Testis (tissue), 2 donors: ENCODE measurements at regions not wholly inside any gene's neighbourhood (a gene's known extent, or its start where the extent isn't known, plus 50 kb on each side); places are given as distances from the start of the nearest gene placed in this dataset.

Experiments
- DNase-seq: peaks from one replicate; pipeline ENCODE4 v3.0.0-alpha.2; 2019
- H3K27ac ChIP-seq, 2 donors: fragments of 200-600 bp; sonication (generic); one replicate each; pipeline ENCODE4 v1.5.1; 2019
- H3K27me3 ChIP-seq: fragments of 200-600 bp; sonication (generic); one replicate; pipeline ENCODE4 v1.5.1; 2019
- H3K36me3 ChIP-seq: fragments of 200-600 bp; sonication (generic); one replicate; pipeline ENCODE4 v1.5.1; 2017; ENCODE audit warnings: low read depth; ENCODE audit errors: missing control alignments
- H3K4me1 ChIP-seq: fragments of 200-600 bp; sonication (generic); one replicate; pipeline ENCODE4 v1.5.1; 2019
- H3K4me3 ChIP-seq, 2 donors: fragments of 200-600 bp; sonication (generic); one replicate each; pipeline ENCODE4 v1.5.1; 2017 to 2019
- H3K9me3 ChIP-seq: fragments of 200-600 bp; sonication (generic); one replicate; pipeline ENCODE4 v1.5.1; 2017
- POLR2A ChIP-seq: fragments of 450-650 bp; IDR thresholded peaks from one replicate; pipeline ENCODE4 v1.6.1; 2017; ENCODE audit warnings: antibody characterized with exemption, mild to moderate bottlenecking, moderate library complexity
- WGBS, 2 donors: methylation state at CpG; one replicate each; pipeline ENCODE4 v1.1.5; 2018; 5-methylcytosine and 5-hydroxymethylcytosine counted together
- intact Hi-C: fragments of 100-400 bp; cut with DNase I; formaldehyde crosslinking; loops from one replicate; pipeline ENCODE4 v1.15.1; 2023; ENCODE audit warnings: low total_unique reads
- TF ChIP-seq, protein P1 (sequence below), 3 experiments: fragments of 450-650 bp in 2 of 3; fragments of 200-600 bp in 1 of 3; sonication (generic) in 1 of 3; IDR thresholded peaks; one replicate each; pipeline ENCODE4 v1.5.1; 2016 to 2019; ENCODE audit warnings: antibody characterized with exemption in 3 of 3, mild to moderate bottlenecking in 2 of 3, moderate library complexity in 1 of 3

DNA sequence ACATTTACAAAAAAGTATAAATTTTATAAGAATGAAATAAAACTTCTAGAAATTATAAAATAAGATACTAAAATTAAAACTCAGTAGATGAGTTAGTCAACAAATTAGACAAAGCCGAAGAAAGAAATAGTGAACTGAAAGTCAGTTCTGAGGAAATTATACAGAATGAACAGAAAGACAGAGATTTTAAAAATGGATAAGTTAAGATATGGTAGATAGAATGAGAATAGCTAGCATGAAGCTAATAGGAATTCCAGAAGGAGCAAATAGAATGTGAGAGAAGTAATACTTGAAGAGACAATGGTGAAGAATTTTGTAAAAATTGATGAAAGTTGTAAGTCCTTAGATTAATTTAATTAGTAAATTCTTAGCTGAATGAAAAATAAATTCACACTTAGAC, 430.4 kb upstream of the RUNX1 start:
- WGBS, 2 donors, result 88 to 94% methylated on average over 1 of the region's 1 CpG
- H3K27me3 ChIP-seq, result no peaks in the 10 kb centered on the region
- no peaks in the 10 kb centered on the region for H3K36me3 ChIP-seq
- no peaks in the 10 kb centered on the region for H3K9me3 ChIP-seq
- intact Hi-C loops, result no loop called here
- H3K4me1 ChIP-seq, result no peaks in the 10 kb centered on the region
- TF ChIP-seq, protein P1, sequence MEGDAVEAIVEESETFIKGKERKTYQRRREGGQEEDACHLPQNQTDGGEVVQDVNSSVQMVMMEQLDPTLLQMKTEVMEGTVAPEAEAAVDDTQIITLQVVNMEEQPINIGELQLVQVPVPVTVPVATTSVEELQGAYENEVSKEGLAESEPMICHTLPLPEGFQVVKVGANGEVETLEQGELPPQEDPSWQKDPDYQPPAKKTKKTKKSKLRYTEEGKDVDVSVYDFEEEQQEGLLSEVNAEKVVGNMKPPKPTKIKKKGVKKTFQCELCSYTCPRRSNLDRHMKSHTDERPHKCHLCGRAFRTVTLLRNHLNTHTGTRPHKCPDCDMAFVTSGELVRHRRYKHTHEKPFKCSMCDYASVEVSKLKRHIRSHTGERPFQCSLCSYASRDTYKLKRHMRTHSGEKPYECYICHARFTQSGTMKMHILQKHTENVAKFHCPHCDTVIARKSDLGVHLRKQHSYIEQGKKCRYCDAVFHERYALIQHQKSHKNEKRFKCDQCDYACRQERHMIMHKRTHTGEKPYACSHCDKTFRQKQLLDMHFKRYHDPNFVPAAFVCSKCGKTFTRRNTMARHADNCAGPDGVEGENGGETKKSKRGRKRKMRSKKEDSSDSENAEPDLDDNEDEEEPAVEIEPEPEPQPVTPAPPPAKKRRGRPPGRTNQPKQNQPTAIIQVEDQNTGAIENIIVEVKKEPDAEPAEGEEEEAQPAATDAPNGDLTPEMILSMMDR (IDR thresholded peaks at IDR 0.05), result no peak
- no peak for TF ChIP-seq POLR2A
- DNase-seq, result no peak
- no peak overlapping the region for H3K4me3 ChIP-seq
- H3K27ac ChIP-seq, result no peak overlapping the region

DNA sequence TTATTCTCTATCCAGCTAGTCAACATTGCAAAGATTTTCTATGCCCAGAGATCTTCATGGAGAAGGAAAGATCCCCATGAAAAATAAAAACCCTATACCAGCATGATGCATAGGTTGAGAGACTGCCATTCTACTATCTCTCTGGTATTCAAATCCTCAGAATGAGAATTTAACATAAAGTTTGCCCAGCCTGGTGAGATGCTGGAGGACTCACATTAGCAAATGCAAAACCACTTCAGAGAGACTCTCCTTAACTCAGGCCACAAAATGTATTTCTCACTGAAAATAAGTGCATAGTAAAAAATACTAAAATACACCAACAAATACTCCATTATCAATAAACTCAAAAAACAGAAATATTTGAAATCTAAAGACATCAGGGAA, 430.0 kb upstream of the RUNX1 start:
- TF ChIP-seq POLR2A, result no peak
- TF ChIP-seq, protein P1 (IDR thresholded peaks at IDR 0.05), result no peak
- Histone ChIP-seq H3K36me3 (no peaks in the 10 kb centered on the region), H3K4me3 (no peak overlapping the region), H3K27ac (no peak overlapping the region), H3K9me3 (no peaks in the 10 kb centered on the region), H3K4me1 (no peaks in the 10 kb centered on the region), H3K27me3 (no peaks in the 10 kb centered on the region)
- intact Hi-C loops, result no loop called here
- no peak for DNase-seq

DNA sequence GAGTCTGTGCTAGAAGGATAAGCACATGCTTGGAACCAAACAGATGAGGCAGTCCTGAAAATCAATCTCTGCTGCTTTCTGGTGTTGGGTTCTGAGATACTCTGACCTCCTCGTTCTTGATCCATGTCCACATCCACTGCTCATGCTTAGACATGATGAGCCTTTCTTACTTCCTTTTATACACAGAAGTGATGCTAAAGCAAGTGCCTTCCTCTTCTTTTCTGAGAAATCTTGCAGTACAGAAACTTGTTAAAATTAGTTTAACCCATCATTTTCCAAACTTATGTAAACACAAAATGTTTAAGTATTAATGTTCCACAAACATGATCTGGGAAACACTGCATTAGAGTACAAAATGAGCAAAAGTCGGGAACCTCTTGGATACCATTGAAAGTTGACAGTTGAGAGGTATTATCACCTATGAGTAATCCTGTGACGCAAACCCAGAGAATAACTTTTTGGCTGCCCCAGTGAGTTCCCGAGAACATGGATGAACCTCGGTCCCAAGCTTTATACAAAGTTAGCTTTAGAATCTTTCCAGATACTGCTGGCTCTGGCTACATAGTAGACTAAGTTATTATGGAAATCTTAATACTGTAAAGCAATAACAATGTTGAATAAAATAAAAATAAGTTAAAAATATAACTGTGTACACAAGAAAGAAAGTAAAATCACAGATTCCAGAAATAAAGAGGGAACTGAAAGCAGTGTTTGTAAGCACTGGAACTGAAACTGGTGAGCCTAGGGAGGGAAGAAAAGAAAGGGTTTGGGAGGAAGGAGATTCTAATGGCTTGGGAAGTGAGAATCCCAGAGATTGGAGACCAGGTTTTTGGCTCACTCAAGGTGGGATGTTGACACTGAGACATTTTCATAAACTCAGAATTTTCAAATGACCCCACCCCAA, 429.3 kb upstream of the RUNX1 start:
- no peak overlapping the region for H3K27ac ChIP-seq
- WGBS, 2 donors, result 87 to 91% methylated on average over 5 of the region's 5 CpGs
- intact Hi-C loops, result no loop called here

DNA sequence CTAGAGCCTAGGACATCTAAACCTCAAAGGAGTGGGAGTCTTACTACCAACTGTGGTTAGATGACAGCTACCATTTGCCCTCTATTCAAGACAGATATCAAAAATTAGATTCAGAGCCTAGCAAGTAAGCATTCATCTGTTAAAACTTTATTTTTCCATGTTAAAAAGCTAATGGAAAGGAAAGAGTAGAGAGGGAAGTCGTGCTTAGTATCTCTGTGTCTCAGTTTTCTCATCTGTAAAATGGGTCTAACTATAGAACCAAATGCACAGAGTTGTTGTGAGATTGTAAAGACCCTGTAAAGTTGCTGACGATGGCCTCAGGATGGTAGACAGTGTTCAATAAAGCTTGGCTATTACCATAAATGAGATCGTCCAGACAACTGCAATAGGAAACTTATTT, 428.5 kb upstream of the RUNX1 start:
- no peak overlapping the region for H3K4me3 ChIP-seq
- no peak for DNase-seq
- no peak overlapping the region for H3K27ac ChIP-seq
- H3K36me3 ChIP-seq, result no peaks in the 10 kb centered on the region
- intact Hi-C loops, result no loop called here
- no peaks in the 10 kb centered on the region for H3K9me3 ChIP-seq
- no peaks in the 10 kb centered on the region for H3K4me1 ChIP-seq
- TF ChIP-seq, protein P1 (IDR thresholded peaks at IDR 0.05), result no peak
- no peak for TF ChIP-seq POLR2A
- 92 to 93% methylated on average over 3 of the region's 3 CpGs for WGBS, 2 donors
- H3K27me3 ChIP-seq, result no peaks in the 10 kb centered on the region

More for the DNA sequence above, 429.3 kb upstream of the RUNX1 start:
- Histone ChIP-seq H3K4me1 (no peaks in the 10 kb centered on the region), H3K4me3 (no peak overlapping the region), H3K36me3 (no peaks in the 10 kb centered on the region), H3K27me3 (no peaks in the 10 kb centered on the region), H3K9me3 (no peaks in the 10 kb centered on the region)
- TF ChIP-seq, protein P1 (IDR thresholded peaks at IDR 0.05), result no peak
- no peak for TF ChIP-seq POLR2A
- no peak for DNase-seq
